ENCODE measurements at regions not wholly inside any gene's neighbourhood (a gene's known extent, or its start where the extent isn't known, plus 50 kb on each side); places are given as distances from the start of the nearest gene placed in this dataset.

DNA sequence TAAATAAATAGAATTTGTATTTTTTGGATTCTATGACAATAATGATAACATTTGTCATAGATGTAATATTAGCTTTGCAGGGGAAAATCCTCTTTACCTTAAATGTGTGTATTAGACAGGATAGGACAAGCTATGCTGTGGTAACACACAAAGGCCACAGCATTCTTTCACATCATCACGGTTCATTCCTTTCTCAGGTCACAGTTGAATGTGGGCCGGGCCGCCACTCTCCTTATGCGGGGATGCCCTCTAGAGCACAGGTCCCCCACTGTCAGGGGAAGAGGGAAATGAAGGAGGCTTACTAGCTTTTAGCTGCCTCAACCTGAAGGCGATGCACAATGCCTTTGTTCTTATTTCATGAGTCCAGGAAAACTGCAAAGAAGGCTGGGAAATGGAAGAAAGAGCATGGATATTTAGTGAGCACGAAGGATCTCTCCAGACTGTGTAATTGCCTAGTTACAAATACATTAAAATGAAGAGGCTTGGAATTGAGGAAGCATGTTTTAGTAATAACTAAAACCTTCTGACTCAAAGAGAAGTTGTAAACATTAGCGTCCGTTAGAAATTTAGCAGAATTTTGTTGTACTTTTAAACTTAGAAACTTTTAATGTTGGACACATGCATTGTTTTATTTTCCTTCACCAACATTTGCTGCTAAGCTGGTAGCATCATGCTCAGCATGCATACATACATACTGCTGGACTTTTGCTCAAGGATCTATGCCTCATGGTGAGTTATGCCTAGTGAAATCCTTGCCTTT is 248.9 kb upstream of the FOXQ1 start:
- TF ChIP-seq, protein P1, sequence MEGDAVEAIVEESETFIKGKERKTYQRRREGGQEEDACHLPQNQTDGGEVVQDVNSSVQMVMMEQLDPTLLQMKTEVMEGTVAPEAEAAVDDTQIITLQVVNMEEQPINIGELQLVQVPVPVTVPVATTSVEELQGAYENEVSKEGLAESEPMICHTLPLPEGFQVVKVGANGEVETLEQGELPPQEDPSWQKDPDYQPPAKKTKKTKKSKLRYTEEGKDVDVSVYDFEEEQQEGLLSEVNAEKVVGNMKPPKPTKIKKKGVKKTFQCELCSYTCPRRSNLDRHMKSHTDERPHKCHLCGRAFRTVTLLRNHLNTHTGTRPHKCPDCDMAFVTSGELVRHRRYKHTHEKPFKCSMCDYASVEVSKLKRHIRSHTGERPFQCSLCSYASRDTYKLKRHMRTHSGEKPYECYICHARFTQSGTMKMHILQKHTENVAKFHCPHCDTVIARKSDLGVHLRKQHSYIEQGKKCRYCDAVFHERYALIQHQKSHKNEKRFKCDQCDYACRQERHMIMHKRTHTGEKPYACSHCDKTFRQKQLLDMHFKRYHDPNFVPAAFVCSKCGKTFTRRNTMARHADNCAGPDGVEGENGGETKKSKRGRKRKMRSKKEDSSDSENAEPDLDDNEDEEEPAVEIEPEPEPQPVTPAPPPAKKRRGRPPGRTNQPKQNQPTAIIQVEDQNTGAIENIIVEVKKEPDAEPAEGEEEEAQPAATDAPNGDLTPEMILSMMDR (IDR thresholded peaks at IDR 0.05) = no peak
- H3K27ac Mint-ChIP-seq (ENCODE audit: unreplicated experiment) = no peak overlapping the region
- H3K36me3 Mint-ChIP-seq (ENCODE audit: unreplicated experiment) = no peaks in the 10 kb centered on the region
- no peaks in the 10 kb centered on the region for H3K9me3 Mint-ChIP-seq (ENCODE audit: unreplicated experiment)
- no peak overlapping the region for H3K4me3 Mint-ChIP-seq (ENCODE audit: unreplicated experiment)
- H3K27me3 Mint-ChIP-seq (ENCODE audit: unreplicated experiment) = no peaks in the 10 kb centered on the region
- DNase-seq (ENCODE audit: extremely low spot score, unreplicated experiment) = no peak
- no peaks in the 10 kb centered on the region for H3K4me1 Mint-ChIP-seq (ENCODE audit: unreplicated experiment)

DNA sequence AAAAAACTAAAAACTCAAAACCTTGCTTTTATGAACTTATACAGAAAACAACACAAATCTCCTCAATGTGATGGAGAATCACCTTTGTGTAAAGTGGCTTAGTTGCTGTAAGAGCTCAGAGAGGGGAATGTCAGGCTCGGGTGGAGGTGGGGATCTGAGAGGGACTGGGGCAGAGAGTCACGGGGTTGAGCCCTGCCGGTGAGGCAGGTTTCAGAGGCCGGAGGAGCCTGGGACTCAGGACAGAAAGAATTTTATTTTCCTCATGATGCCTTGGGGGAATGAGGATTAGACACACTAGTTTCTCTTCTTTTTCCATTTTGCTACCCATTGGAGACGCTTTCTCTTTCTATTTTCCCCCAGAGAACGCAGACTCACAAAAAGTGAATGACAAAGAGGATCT is 252.3 kb upstream of the FOXQ1 start:
- Mint-ChIP-seq H3K4me1 (ENCODE audit: unreplicated experiment) (no peaks in the 10 kb centered on the region), H3K36me3 (ENCODE audit: unreplicated experiment) (no peaks in the 10 kb centered on the region), H3K4me3 (ENCODE audit: unreplicated experiment) (no peak overlapping the region), H3K27me3 (ENCODE audit: unreplicated experiment) (peaks cover 6% of the 10 kb centered on the region), H3K9me3 (ENCODE audit: unreplicated experiment) (peaks cover 4% of the 10 kb centered on the region), H3K27ac (ENCODE audit: unreplicated experiment) (no peak overlapping the region)
- no peak for DNase-seq (ENCODE audit: extremely low spot score, unreplicated experiment)
- TF ChIP-seq, protein P1 (IDR thresholded peaks at IDR 0.05) = no peak

DNA sequence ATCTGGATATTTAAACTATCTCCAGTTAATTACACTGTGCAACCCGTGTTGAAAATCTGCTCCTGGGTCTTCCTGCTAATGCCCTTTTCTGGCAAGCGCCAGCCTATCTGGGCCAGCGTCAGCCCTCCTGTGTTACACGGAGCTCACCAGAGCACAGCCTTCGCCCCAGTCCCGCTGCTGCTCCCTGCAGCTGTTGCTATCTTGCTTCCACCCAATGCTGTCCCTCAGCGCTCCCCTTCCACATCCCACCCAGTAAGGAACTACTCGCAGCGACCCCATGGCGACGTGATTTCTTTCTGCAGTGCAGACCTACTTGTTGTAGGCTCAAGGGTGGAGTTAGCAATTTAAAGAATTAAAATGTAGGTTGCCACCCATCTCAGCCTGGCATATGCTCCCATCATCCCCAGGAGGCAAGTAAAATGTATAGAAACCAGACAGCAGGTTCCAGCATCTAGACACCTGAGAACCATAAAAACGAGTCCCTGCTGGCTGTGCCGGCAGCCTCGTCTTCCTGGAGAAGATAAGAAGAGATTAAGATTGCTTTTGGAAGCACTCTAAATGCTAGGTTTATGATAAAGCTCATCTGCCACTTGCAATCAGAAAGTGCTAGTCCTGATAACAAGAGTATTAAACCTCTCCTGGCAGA is 254.3 kb upstream of the FOXQ1 start:
- Mint-ChIP-seq H3K27me3 (ENCODE audit: unreplicated experiment) (peaks cover 6% of the 10 kb centered on the region), H3K4me3 (ENCODE audit: unreplicated experiment) (no peak overlapping the region), H3K4me1 (ENCODE audit: unreplicated experiment) (no peaks in the 10 kb centered on the region), H3K36me3 (ENCODE audit: unreplicated experiment) (no peaks in the 10 kb centered on the region), H3K9me3 (ENCODE audit: unreplicated experiment) (peaks cover 4% of the 10 kb centered on the region), H3K27ac (ENCODE audit: unreplicated experiment) (no peak overlapping the region)
- peak; percentile 81 for DNase-seq (ENCODE audit: extremely low spot score, unreplicated experiment)
- TF ChIP-seq, protein P1 (IDR thresholded peaks at IDR 0.05) = no peak

DNA sequence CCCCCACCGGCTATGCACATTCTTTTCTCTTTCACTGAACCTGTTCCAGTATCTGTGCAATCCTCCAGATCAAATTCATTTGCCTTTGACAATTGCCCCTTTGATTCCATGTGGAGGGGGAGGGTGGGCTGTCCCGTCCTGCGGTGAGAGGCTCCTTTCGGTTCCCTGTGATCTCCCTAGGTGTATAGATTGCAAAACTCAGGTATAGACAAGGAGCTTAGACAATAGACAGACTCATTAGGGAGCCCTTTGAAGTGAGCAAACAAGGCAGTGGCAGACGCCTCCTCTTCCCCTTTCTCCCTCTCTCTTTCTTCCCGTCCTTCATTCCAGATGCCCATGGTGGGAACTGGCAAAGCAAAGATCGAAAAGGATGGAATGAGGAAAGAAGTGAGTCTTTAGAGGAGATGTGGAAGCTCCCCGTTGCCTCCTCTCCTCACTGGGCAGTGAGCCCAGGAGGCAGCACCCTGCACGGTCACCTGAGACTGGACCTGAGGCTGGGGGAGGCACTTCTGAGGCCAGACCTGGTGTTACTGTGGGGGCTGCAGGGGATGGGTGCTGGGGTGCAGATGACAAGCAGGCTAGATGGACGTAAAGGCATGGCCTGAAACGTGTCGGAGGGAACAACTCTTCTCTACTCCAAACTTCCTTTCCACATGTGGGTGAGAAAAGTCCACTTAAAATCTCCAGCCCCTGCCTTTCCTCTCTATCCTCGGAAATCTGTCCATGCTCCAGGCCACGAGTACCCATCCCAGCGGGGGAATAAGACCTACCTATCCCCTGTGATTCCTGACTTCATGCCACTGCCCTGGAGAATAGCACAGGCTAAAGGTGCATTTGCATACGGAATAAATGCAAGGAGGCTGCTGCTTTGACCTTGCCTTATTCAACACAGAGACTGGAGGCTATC is 256.6 kb upstream of the FOXQ1 start:
- Mint-ChIP-seq H3K4me1 (ENCODE audit: unreplicated experiment) (no peaks in the 10 kb centered on the region), H3K27me3 (ENCODE audit: unreplicated experiment) (peaks cover 9% of the 10 kb centered on the region), H3K9me3 (ENCODE audit: unreplicated experiment) (peaks cover 8% of the 10 kb centered on the region), H3K27ac (ENCODE audit: unreplicated experiment) (no peak overlapping the region), H3K4me3 (ENCODE audit: unreplicated experiment) (no peak overlapping the region), H3K36me3 (ENCODE audit: unreplicated experiment) (no peaks in the 10 kb centered on the region)
- TF ChIP-seq, protein P1 (IDR thresholded peaks at IDR 0.05) = no peak
- peak; percentile 56 for DNase-seq (ENCODE audit: extremely low spot score, unreplicated experiment)

DNA sequence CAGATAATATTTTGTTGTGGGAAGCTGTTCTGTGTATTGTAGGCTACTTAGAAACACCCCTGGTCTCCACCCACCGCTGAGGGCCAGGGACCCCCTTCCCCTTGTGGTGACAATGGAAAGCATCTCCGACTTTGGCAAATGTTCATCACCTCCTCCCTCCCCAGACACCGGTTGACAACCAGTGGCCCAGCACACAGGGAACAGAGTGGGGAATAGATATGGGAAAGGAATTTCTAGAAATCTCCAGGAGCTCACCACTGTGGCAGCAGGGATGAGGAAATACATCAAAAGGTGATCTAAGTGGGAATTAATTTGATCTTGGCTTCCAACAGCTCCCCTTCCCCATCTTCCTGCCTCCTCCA is 257.3 kb upstream of the FOXQ1 start:
- Mint-ChIP-seq H3K27me3 (ENCODE audit: unreplicated experiment) (peaks cover 9% of the 10 kb centered on the region), H3K4me1 (ENCODE audit: unreplicated experiment) (no peaks in the 10 kb centered on the region), H3K4me3 (ENCODE audit: unreplicated experiment) (no peak overlapping the region), H3K36me3 (ENCODE audit: unreplicated experiment) (no peaks in the 10 kb centered on the region), H3K27ac (ENCODE audit: unreplicated experiment) (no peak overlapping the region), H3K9me3 (ENCODE audit: unreplicated experiment) (peaks cover 8% of the 10 kb centered on the region)
- TF ChIP-seq, protein P1 (IDR thresholded peaks at IDR 0.05) = no peak
- no peak for DNase-seq (ENCODE audit: extremely low spot score, unreplicated experiment)

Data from osteocyte (in vitro differentiated cells).